Fibroblast of peridontal ligament (primary cell): ENCODE measurements at regions not wholly inside any gene's neighbourhood (a gene's known extent, or its start where the extent isn't known, plus 50 kb on each side); places are given as distances from the start of the nearest gene placed in this dataset.

ENCODE experiments used
- DNase-seq: peaks from one replicate; pipeline ENCODE4 v3.0.0-alpha.2; 2010; ENCODE audit errors: extremely low read depth

DNA sequence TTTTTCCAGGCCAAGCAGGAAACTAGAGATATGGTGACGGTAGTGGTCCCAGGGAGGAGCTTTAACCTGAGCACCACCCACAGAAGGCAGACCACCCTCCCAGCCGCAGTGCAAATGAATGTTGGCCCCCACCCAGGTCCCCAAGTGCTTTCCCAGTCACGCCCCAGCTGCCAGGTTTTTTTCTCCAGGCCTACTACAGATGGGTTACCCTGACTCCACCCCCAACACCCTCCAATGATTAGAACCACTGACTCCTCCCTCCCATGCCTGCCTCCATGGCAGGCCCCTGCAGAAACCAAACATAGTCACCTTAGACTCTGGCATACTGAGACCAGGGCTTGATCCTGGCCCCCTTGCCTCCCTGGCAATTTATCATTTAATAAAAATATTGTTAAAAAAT, 58.7 kb upstream of the CHST1 start:
- no peak for DNase-seq

DNA sequence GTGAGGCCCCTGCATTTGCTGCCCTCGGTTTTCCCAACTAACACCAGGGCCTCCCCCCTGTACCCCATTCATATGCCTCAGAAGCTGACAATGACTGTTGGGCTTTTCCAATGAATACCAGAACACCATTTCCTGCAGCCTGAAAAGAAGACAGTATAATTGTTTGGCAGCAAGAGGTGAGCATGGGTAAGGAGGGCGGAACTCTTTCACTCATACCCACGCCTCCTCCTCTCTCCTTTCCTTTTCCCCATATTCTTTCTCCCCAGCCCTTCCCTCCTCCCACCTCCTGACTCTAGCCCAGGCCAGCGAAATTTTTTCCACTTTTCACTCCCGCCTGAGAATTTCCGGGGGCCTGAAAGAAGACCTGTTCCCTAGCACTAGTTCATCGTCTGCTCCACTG, 58.0 kb upstream of the CHST1 start:
- DNase-seq = no peak

DNA sequence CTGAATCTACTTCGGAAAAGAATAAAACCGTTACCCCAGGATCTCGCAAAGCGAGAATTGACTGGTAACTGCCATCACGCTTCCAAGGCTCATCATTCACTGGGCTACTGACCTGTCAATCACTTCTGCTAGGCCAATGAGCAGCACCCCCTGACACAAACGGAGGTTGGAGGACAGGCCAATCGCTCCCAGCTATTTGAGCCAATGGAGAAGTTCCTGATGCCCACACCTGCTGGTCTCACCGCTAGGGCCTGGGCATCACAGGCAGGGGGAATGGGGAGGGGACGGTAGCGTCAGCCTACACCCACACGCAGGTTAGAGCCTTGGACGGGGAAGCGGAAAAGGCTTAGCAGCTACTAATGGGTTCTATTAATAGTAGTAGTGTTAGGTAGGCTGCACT, 56.7 kb upstream of the CHST1 start:
- no peak for DNase-seq

DNA sequence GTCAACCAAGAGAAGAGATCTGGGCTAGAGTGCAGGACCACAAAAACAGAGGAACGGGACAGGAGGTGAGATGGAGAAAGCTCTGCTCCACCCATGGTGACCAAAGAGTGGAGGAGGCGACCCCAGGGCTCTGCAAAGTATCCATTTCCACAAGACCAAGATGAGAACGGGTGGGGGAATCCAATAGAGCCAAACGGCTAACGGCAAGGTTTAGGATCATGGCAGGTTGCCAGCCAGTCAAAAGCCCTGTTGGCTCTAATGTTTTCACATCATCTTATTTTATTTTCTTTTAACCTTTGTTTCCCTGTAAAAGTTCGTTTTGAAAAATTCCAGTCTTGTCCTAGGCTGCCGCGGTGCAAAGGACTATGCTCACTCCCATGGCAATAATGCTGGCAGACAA, 52.1 kb upstream of the CHST1 start:
- DNase-seq = no peak

DNA sequence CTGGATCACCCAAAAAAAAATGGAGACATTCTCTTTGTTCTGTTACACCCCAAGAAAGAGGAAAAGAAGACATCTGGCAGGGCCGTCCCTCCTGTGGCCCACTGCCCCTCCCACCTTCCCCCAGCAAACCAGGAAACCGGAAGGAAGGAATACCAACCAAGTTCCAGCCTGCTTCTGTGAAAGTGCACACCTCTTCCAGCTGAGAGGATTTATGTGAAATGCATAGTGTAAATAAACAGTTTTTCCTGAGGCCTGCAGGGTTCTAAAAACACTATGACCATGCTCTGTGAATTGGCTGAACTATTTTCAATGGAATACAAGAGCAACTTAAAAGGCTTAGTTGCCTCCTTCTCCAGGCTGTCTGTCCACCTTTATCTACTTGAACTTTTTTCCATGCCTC, 50.0 kb upstream of the CHST1 start:
- DNase-seq = no peak
